ENCODE measurements at regions not wholly inside any gene's neighbourhood (a gene's known extent, or its start where the extent isn't known, plus 50 kb on each side); places are given as distances from the start of the nearest gene placed in this dataset.

GRCh38 chr4:1543976-1544375 lies 137.7 kb upstream of the NKX1-1 start:
- no peaks in the 10 kb centered on the region for H3K9me3 ChIP-seq
- H3K36me3 ChIP-seq = no peaks in the 10 kb centered on the region
- TF ChIP-seq POLR2A (IDR thresholded peaks at IDR 0.05) = no peak
- TF ChIP-seq CTCF (IDR thresholded peaks at IDR 0.05) = no peak
- no peaks in the 10 kb centered on the region for H3K27me3 ChIP-seq
- DNase-seq = no peak
- peaks cover 0 to 6% (median 0%) of the 10 kb centered on the region in 4 donors for H3K4me1 ChIP-seq
- no peak overlapping the region for H3K4me3 ChIP-seq
- H3K27ac ChIP-seq = no peak overlapping the region

GRCh38 chr4:1543561-1543960 lies 137.3 kb upstream of the NKX1-1 start:
- Histone ChIP-seq H3K9me3 (no peaks in the 10 kb centered on the region), H3K36me3 (no peaks in the 10 kb centered on the region), H3K27ac (no peak overlapping the region), H3K4me1 (peaks cover 0 to 5% (median 0%) of the 10 kb centered on the region in 4 donors), H3K27me3 (no peaks in the 10 kb centered on the region), H3K4me3 (no peak overlapping the region)
- TF ChIP-seq POLR2A (IDR thresholded peaks at IDR 0.05) (no peak), CTCF (IDR thresholded peaks at IDR 0.05) (no peak)
- no peak for DNase-seq

GRCh38 chr4:1542516-1543320 lies 136.5 kb upstream of the NKX1-1 start:
- no peak for DNase-seq
- H3K27ac ChIP-seq = no peak overlapping the region
- no peak for TF ChIP-seq CTCF (IDR thresholded peaks at IDR 0.05)
- TF ChIP-seq POLR2A (IDR thresholded peaks at IDR 0.05) = no peak
- H3K27me3 ChIP-seq = no peaks in the 10 kb centered on the region
- H3K4me3 ChIP-seq = no peak overlapping the region
- no peaks in the 10 kb centered on the region for H3K9me3 ChIP-seq
- no peaks in the 10 kb centered on the region for H3K36me3 ChIP-seq
- peaks cover 0 to 5% (median 0%) of the 10 kb centered on the region in 4 donors for H3K4me1 ChIP-seq

- Histone ChIP-seq H3K4me1 (peaks cover 0 to 5% (median 0%) of the 10 kb centered on the region in 4 donors), H3K27me3 (no peaks in the 10 kb centered on the region), H3K4me3 (no peak overlapping the region), H3K27ac (no peak overlapping the region), H3K9me3 (no peaks in the 10 kb centered on the region), H3K36me3 (no peaks in the 10 kb centered on the region)
- DNase-seq = no peak
- TF ChIP-seq POLR2A (IDR thresholded peaks at IDR 0.05) (no peak), CTCF (IDR thresholded peaks at IDR 0.05) (no peak)
These were observed 135.9 kb upstream of the NKX1-1 start for GRCh38 chr4:1542226-1542490.

GRCh38 chr4:1541449-1542225 lies 135.4 kb upstream of the NKX1-1 start:
- no peaks in the 10 kb centered on the region for H3K36me3 ChIP-seq
- no peak overlapping the region for H3K4me3 ChIP-seq
- H3K9me3 ChIP-seq = no peaks in the 10 kb centered on the region
- no peaks in the 10 kb centered on the region for H3K27me3 ChIP-seq
- TF ChIP-seq CTCF (IDR thresholded peaks at IDR 0.05) (no peak), POLR2A (IDR thresholded peaks at IDR 0.05) (no peak)
- H3K27ac ChIP-seq = no peak overlapping the region
- peaks cover 0 to 5% (median 0%) of the 10 kb centered on the region in 4 donors for H3K4me1 ChIP-seq
- no peak for DNase-seq

Data from Peyer's patch (tissue), 4 donors.